ENCODE measurements at regions not wholly inside any gene's neighbourhood (a gene's known extent, or its start where the extent isn't known, plus 50 kb on each side); places are given as distances from the start of the nearest gene placed in this dataset.

GRCh38 chr11:76269247-76269646, 62.9 kb upstream of the WNT11 start:
- no peak overlapping the region for H3K4me3 ChIP-seq (ENCODE audit: low read depth, low read length)
- no peak for TF ChIP-seq CTCF (IDR thresholded peaks at IDR 0.05; ENCODE audit: insufficient read depth, low read depth, low read length)
- no peak for DNase-seq (ENCODE audit: low read depth)

- H3K4me3 ChIP-seq (ENCODE audit: low read depth, low read length), result no peak overlapping the region
- no peak for DNase-seq (ENCODE audit: low read depth)
- no peak for TF ChIP-seq CTCF (IDR thresholded peaks at IDR 0.05; ENCODE audit: insufficient read depth, low read depth, low read length)
These were observed 62.2 kb upstream of the WNT11 start for GRCh38 chr11:76268498-76268897.

GRCh38 chr11:76267556-76267955, 61.3 kb upstream of the WNT11 start:
- DNase-seq (ENCODE audit: low read depth), result no peak
- H3K4me3 ChIP-seq (ENCODE audit: low read depth, low read length), result no peak overlapping the region
- TF ChIP-seq CTCF (IDR thresholded peaks at IDR 0.05; ENCODE audit: insufficient read depth, low read depth, low read length), result no peak

GRCh38 chr11:76266286-76267100, 60.2 kb upstream of the WNT11 start:
- no peak for TF ChIP-seq CTCF (IDR thresholded peaks at IDR 0.05; ENCODE audit: insufficient read depth, low read depth, low read length)
- peak; percentile 76 for DNase-seq (ENCODE audit: low read depth)
- no peak overlapping the region for H3K4me3 ChIP-seq (ENCODE audit: low read depth, low read length)

- no peak for TF ChIP-seq CTCF (IDR thresholded peaks at IDR 0.05; ENCODE audit: insufficient read depth, low read depth, low read length)
- DNase-seq (ENCODE audit: low read depth), result peak; percentile 6
- no peak overlapping the region for H3K4me3 ChIP-seq (ENCODE audit: low read depth, low read length)
These were observed 59.5 kb upstream of the WNT11 start for GRCh38 chr11:76265771-76266241.

GRCh38 chr11:76263657-76264056, 57.4 kb upstream of the WNT11 start:
- no peak overlapping the region for H3K4me3 ChIP-seq (ENCODE audit: low read depth, low read length)
- DNase-seq (ENCODE audit: low read depth), result no peak
- no peak for TF ChIP-seq CTCF (IDR thresholded peaks at IDR 0.05; ENCODE audit: insufficient read depth, low read depth, low read length)
